ENCODE measurements at regions not wholly inside any gene's neighbourhood (a gene's known extent, or its start where the extent isn't known, plus 50 kb on each side); places are given as distances from the start of the nearest gene placed in this dataset.

- DNase-seq (ENCODE audit: low spot score): no peak
- TF ChIP-seq, protein P1, sequence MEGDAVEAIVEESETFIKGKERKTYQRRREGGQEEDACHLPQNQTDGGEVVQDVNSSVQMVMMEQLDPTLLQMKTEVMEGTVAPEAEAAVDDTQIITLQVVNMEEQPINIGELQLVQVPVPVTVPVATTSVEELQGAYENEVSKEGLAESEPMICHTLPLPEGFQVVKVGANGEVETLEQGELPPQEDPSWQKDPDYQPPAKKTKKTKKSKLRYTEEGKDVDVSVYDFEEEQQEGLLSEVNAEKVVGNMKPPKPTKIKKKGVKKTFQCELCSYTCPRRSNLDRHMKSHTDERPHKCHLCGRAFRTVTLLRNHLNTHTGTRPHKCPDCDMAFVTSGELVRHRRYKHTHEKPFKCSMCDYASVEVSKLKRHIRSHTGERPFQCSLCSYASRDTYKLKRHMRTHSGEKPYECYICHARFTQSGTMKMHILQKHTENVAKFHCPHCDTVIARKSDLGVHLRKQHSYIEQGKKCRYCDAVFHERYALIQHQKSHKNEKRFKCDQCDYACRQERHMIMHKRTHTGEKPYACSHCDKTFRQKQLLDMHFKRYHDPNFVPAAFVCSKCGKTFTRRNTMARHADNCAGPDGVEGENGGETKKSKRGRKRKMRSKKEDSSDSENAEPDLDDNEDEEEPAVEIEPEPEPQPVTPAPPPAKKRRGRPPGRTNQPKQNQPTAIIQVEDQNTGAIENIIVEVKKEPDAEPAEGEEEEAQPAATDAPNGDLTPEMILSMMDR (IDR thresholded peaks at IDR 0.05; ENCODE audit: extremely low read depth, missing control alignments): no peak
Measured at GRCh38 chr12:60093428-60093827, 497.6 kb downstream of the SLC16A7 start.

GRCh38 chr12:60094436-60094835 lies 498.6 kb downstream of the SLC16A7 start:
- TF ChIP-seq, protein P1 (IDR thresholded peaks at IDR 0.05; ENCODE audit: extremely low read depth, missing control alignments): no peak
- DNase-seq (ENCODE audit: low spot score): no peak

DNA sequence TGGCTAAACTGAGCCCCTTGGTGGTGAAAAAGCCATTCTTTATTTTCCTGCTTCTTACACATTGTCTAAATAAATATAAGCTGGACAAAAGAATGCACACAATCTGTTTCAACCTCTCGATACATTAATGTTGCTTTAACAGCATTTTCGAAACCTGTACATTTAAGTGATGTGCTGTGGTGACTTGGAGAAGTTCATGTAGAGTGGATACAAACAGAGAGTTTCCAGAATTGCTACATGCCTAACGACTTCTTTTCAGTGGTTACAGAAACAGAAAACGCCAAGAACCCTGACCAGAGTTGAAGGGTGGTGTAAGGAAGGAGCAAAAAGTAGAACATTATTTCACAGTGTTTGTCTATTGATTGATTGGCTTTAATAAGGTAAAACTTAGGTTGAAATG lies 500.9 kb downstream of the SLC16A7 start:
- no peak for DNase-seq (ENCODE audit: low spot score)
- TF ChIP-seq, protein P1 (IDR thresholded peaks at IDR 0.05; ENCODE audit: extremely low read depth, missing control alignments): no peak

DNA sequence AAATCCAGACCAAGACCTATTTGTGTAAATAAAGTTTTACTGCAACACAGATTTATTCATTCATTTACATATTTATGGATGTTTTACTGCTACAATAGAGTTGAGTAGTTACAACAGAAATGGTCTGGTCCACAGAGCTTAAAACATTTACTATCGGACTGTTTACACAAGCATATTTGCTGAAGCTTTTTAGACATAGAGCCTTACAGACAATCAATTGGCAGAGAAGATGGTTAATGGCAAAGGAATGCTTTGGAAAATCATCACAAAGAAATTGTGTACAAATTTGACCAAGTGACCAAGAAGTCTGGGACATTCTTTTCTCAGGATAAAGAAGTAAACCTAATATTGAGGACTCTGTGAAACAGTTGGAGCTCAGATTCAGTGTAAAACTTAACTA lies 504.3 kb downstream of the SLC16A7 start:
- no peak for DNase-seq (ENCODE audit: low spot score)
- TF ChIP-seq, protein P1 (IDR thresholded peaks at IDR 0.05; ENCODE audit: extremely low read depth, missing control alignments): no peak

GRCh38 chr12:60100852-60101251 lies 505.0 kb downstream of the SLC16A7 start:
- TF ChIP-seq, protein P1 (IDR thresholded peaks at IDR 0.05; ENCODE audit: extremely low read depth, missing control alignments): no peak

GRCh38 chr12:60101715-60102114 lies 505.9 kb downstream of the SLC16A7 start:
- DNase-seq (ENCODE audit: low spot score): no peak
- TF ChIP-seq, protein P1 (IDR thresholded peaks at IDR 0.05; ENCODE audit: extremely low read depth, missing control alignments): no peak

More at GRCh38 chr12:60100852-60101251, 505.0 kb downstream of the SLC16A7 start:
- no peak for DNase-seq (ENCODE audit: low spot score)

- no peak for DNase-seq (ENCODE audit: low spot score)
Measured at GRCh38 chr12:60106214-60106613, 510.4 kb downstream of the SLC16A7 start.

More at GRCh38 chr12:60106214-60106613, 510.4 kb downstream of the SLC16A7 start:
- TF ChIP-seq, protein P1 (IDR thresholded peaks at IDR 0.05; ENCODE audit: extremely low read depth, missing control alignments): no peak

Measured in GM20000 (cell line).